Endothelial cell of umbilical vein (primary cell): ENCODE measurements at regions not wholly inside any gene's neighbourhood (a gene's known extent, or its start where the extent isn't known, plus 50 kb on each side); places are given as distances from the start of the nearest gene placed in this dataset.
A peak's percentile ranks its signal among the peaks of the same experiment; 100 is the strongest.

Experiments
- BruUV-seq: library from RNA; stranded (reverse); fragments of 400-500 nt; replicated peaks from 2 replicates; lab custom pipeline; 2021; lab: Mats Ljungman, UMichigan
- CTCF ChIA-PET: fragments of 300-600, 350-600 bp; sonication (Branson Sonifier 250); formaldehyde crosslinking; loops from one replicate; lab custom pipeline; 2021; ENCODE audit warnings: antibody characterized with exemption, inconsistent platforms; lab: Charles Lee
- POLR2A ChIA-PET: fragments of 300-600, 350-600 bp; sonication (Branson Sonifier 250); formaldehyde crosslinking; loops from one replicate; lab custom pipeline; 2021; ENCODE audit warnings: antibody characterized with exemption, inconsistent platforms; lab: Charles Lee
- DNase-seq: peaks from one replicate; pipeline ENCODE4 v3.0.0-alpha.2; 2011; ENCODE audit warnings: low read depth, low spot score
- FAIRE-seq: peaks from 2 replicates; lab custom pipeline; 2011; peaks lifted over from hg19 to GRCh38; lab: Jason Lieb, UNC
- H2AFZ ChIP-seq: 2 replicates; pipeline ENCODE4 v1.6.0; 2012; ENCODE audit warnings: low read depth, low read length, control low read depth, inconsistent platforms
- H3K27ac ChIP-seq: 2 replicates; pipeline ENCODE4 v1.5.1; 2011; ENCODE audit warnings: low read depth, mild to moderate bottlenecking, control low read depth, low read length, moderate library complexity; ENCODE audit not compliant: insufficient read depth
- H3K27me3 ChIP-seq, 2 experiments: 2 replicates each; pipeline versions ENCODE4 v1.6.0 to v1.6.1; 2011; ENCODE audit warnings: low read length in 2 of 2, mixed read lengths in 1 of 2; ENCODE audit not compliant: control insufficient read depth in 2 of 2, insufficient read depth in 2 of 2
- H3K36me3 ChIP-seq, 2 experiments: 2 replicates in 1 of 2; 3 replicates in 1 of 2; pipeline ENCODE4 v1.5.1; 2011; ENCODE audit warnings: low read length in 2 of 2, mild to moderate bottlenecking in 1 of 2, moderate library complexity in 1 of 2; ENCODE audit not compliant: control insufficient read depth in 2 of 2, insufficient read depth in 2 of 2; ENCODE audit errors: extremely low read depth in 1 of 2
- H3K4me1 ChIP-seq: 3 replicates; pipeline ENCODE4 v1.5.1; 2011; ENCODE audit warnings: mild to moderate bottlenecking, low read length; ENCODE audit not compliant: control insufficient read depth, insufficient read depth; ENCODE audit errors: extremely low read depth
- H3K4me2 ChIP-seq: 2 replicates; pipeline ENCODE4 v1.6.1; 2011; ENCODE audit warnings: low read length, control low read depth, mixed read lengths; ENCODE audit not compliant: insufficient read depth
- H3K4me3 ChIP-seq, 3 experiments: fragments of 200-600 bp in 1 of 3; sonication (generic), shearing (Covaris generic) in 1 of 3; replicated peaks in 1 of 3; 2 replicates each; pipeline ENCODE4 v1.5.1; 2011 to 2016; ENCODE audit warnings: control low read depth in 3 of 3, low read length in 3 of 3, mild to moderate bottlenecking in 2 of 3, inconsistent platforms in 1 of 3, low read depth in 1 of 3, moderate library complexity in 1 of 3; ENCODE audit not compliant: insufficient read depth in 1 of 3
- H3K79me2 ChIP-seq: 2 replicates; pipeline ENCODE4 v1.6.0; 2012; ENCODE audit warnings: low read length, inconsistent platforms; ENCODE audit not compliant: control insufficient read depth, insufficient read depth
- H3K9ac ChIP-seq: replicated peaks from 2 replicates; pipeline ENCODE3; 2011; ENCODE audit warnings: low read length, control low read depth; ENCODE audit not compliant: insufficient read depth; ENCODE audit errors: extremely low read depth
- H3K9me1 ChIP-seq: replicated peaks from 3 replicates; pipeline ENCODE4 v1.6.0; 2011; ENCODE audit warnings: mild to moderate bottlenecking, low read length; ENCODE audit not compliant: control insufficient read depth, insufficient read depth; ENCODE audit errors: extremely low read depth
- H3K9me3 ChIP-seq: replicated peaks from 2 replicates; pipeline ENCODE4 v1.5.1; 2012; ENCODE audit warnings: low read length, inconsistent platforms; ENCODE audit not compliant: control insufficient read depth, insufficient read depth
- H4K20me1 ChIP-seq: replicated peaks from 2 replicates; pipeline ENCODE3; 2011; ENCODE audit warnings: mild to moderate bottlenecking, low read length; ENCODE audit not compliant: control insufficient read depth, insufficient read depth; ENCODE audit errors: extremely low read depth
- CTCF ChIP-seq, 2 donors: IDR thresholded peaks; 1 replicate in 1 of 2; 2 replicates in 1 of 2; pipeline ENCODE4 v1.5.1; 2011; ENCODE audit warnings: low read length in 2 of 2, mild to moderate bottlenecking in 2 of 2, moderate library complexity in 2 of 2, control low read depth in 1 of 2, inconsistent platforms in 1 of 2, low read depth in 1 of 2; ENCODE audit not compliant: insufficient read depth in 1 of 2; ENCODE audit errors: extremely low read depth in 1 of 2
- EZH2 ChIP-seq: IDR thresholded peaks from 2 replicates; pipeline ENCODE4 v1.6.1; 2012; ENCODE audit warnings: borderline replicate concordance, low read depth, mild to moderate bottlenecking, moderate library complexity, low read length, inconsistent platforms; ENCODE audit not compliant: severe bottlenecking
- FOS ChIP-seq: IDR thresholded peaks from 2 replicates; pipeline ENCODE4 v1.6.1; 2011; ENCODE audit warnings: mild to moderate bottlenecking, low read length, moderate library complexity, borderline replicate concordance; ENCODE audit not compliant: insufficient read depth
- GATA2 ChIP-seq: IDR thresholded peaks from 2 replicates; pipeline ENCODE4 v1.7.0; 2011; ENCODE audit warnings: low read depth, mild to moderate bottlenecking, moderate library complexity, mixed read lengths, low read length; ENCODE audit not compliant: insufficient read length, insufficient read depth
- JUN ChIP-seq: IDR thresholded peaks from 2 replicates; pipeline ENCODE4 v1.6.1; 2011; ENCODE audit warnings: borderline replicate concordance, low read depth; ENCODE audit not compliant: insufficient read length, insufficient read depth
- MAX ChIP-seq: IDR thresholded peaks from 2 replicates; pipeline ENCODE4 v1.6.1; 2011; ENCODE audit not compliant: insufficient read depth, insufficient read length
- MYC ChIP-seq: IDR thresholded peaks from one replicate; pipeline ENCODE4 v1.6.1; 2011; ENCODE audit warnings: mild to moderate bottlenecking, low read depth, low read length
- POLR2A ChIP-seq: IDR thresholded peaks from 2 replicates; pipeline ENCODE4 v1.6.1; 2012; ENCODE audit warnings: low read depth, mild to moderate bottlenecking, control low read depth, low read length
- POLR2AphosphoS5 ChIP-seq: IDR thresholded peaks from 2 replicates; pipeline ENCODE4 v1.6.1; 2012; ENCODE audit warnings: low read depth, mild to moderate bottlenecking, control low read depth, low read length, moderate library complexity; ENCODE audit not compliant: insufficient read depth
- dilution Hi-C: fragments of 300-500 bp; cut with MboI; formaldehyde crosslinking; loops from one replicate; pipeline ENCODE4 v1.15.0; 2019; ENCODE audit warnings: low sequenced_read_pairs; ENCODE audit not compliant: extremely low pct_ligation_motif_present
- intact Hi-C: fragments of 100-400 bp; cut with micrococcal nuclease; formaldehyde crosslinking; loops from one replicate; pipeline ENCODE4 v1.10.0; 2022

GRCh38 chr14:62592877-62593276, 452.4 kb downstream of the KCNH5 start:
- ChIA-PET POLR2A (no interaction called here), CTCF (no interaction called here)
- Histone ChIP-seq H3K9me3 (no peaks in the 10 kb centered on the region), H3K27me3 (no peaks in the 10 kb centered on the region), H3K9me1 (no peaks in the 10 kb centered on the region), H3K4me3 (no peak overlapping the region), H3K9ac (no peak overlapping the region), H2AFZ (no peak overlapping the region), H3K4me2 (no peak overlapping the region), H3K36me3 (no peaks in the 10 kb centered on the region), H3K79me2 (no peaks in the 10 kb centered on the region), H4K20me1 (no peaks in the 10 kb centered on the region), H3K4me1 (no peaks in the 10 kb centered on the region), H3K27ac (no peak overlapping the region)
- TF ChIP-seq JUN = peak; percentile 41
- TF ChIP-seq FOS = no peak
- BruUV-seq = no TSS peak
- dilution Hi-C loops = no loop called here
- no peak for DNase-seq
- no peak for FAIRE-seq
- intact Hi-C loops = no loop called here

- POLR2A ChIA-PET = no interaction called here
- no peaks in the 10 kb centered on the region for H3K36me3 ChIP-seq
- CTCF ChIA-PET = no interaction called here
- no peaks in the 10 kb centered on the region for H3K9me3 ChIP-seq
- BruUV-seq = no TSS peak
- H3K9ac ChIP-seq = no peak overlapping the region
- DNase-seq (no peak), FAIRE-seq (no peak)
- intact Hi-C loops (no loop called here), dilution Hi-C loops (no loop called here)
- H3K27ac ChIP-seq = no peak overlapping the region
- no peaks in the 10 kb centered on the region for H3K79me2 ChIP-seq
- H3K27me3 ChIP-seq = no peaks in the 10 kb centered on the region
- no peak overlapping the region for H2AFZ ChIP-seq
- H3K4me3 ChIP-seq = no peak overlapping the region
- H3K9me1 ChIP-seq = no peaks in the 10 kb centered on the region
- H4K20me1 ChIP-seq = no peaks in the 10 kb centered on the region
- TF ChIP-seq GATA2 = no peak
- no peak for TF ChIP-seq POLR2AphosphoS5
- TF ChIP-seq CTCF (IDR thresholded peaks at IDR 0.05; ENCODE audit: extremely low read depth in 1 of 2, insufficient read depth in 1 of 2, low read depth in 1 of 2, low read length in 2 of 2) = no peak
- TF ChIP-seq FOS = no peak
- no peak for TF ChIP-seq MYC
- no peak for TF ChIP-seq MAX
- no peak for TF ChIP-seq EZH2
- TF ChIP-seq JUN = no peak
- TF ChIP-seq POLR2A = no peak
- no peaks in the 10 kb centered on the region for H3K4me1 ChIP-seq
- H3K4me2 ChIP-seq = no peak overlapping the region
These were observed 448.1 kb downstream of the KCNH5 start for GRCh38 chr14:62597143-62597542.
